ENCODE measurements at regions not wholly inside any gene's neighbourhood (a gene's known extent, or its start where the extent isn't known, plus 50 kb on each side); places are given as distances from the start of the nearest gene placed in this dataset.

GRCh38 chr6:113623129-113623528 lies 234.0 kb upstream of the MARCKS start:
- ATAC-seq (no peak), DNase-seq (ENCODE audit: low read depth, low spot score) (no peak)
- no peak overlapping the region for H3K4me3 ChIP-seq (ENCODE audit: low read depth in 2 of 2, low read length in 2 of 2)
- no peaks in the 10 kb centered on the region for H3K36me3 ChIP-seq (ENCODE audit: control insufficient read depth, insufficient read depth, low read length)
- no peak for TF ChIP-seq SIN3A (IDR thresholded peaks at IDR 0.05; ENCODE audit: borderline replicate concordance, insufficient read depth, low read depth, low read length)
- no peak for TF ChIP-seq CTCF (IDR thresholded peaks at IDR 0.05)
- no peak for TF ChIP-seq TCF7L2 (IDR thresholded peaks at IDR 0.05; ENCODE audit: low read depth, low read length)
- no peak for TF ChIP-seq POLR2AphosphoS5 (IDR thresholded peaks at IDR 0.05; ENCODE audit: low read depth, low read length)
- TF ChIP-seq REST (IDR thresholded peaks at IDR 0.05; ENCODE audit: insufficient read depth in 1 of 2, low read depth in 2 of 2, low read length in 1 of 2): no peak
- H3K27me3 ChIP-seq (ENCODE audit: control insufficient read depth, insufficient read depth, low read length): peaks cover 3% of the 10 kb centered on the region; the same call in 1 of the 2 replicates
- no peak overlapping the region for H3K27ac ChIP-seq (ENCODE audit: low read length)
- intact Hi-C loops (cut with micrococcal nuclease; ENCODE audit: unreplicated experiment) (no loop called here), in situ Hi-C loops (cut with HindIII; ENCODE audit: low pct_unique_long_range_greater_than_20kb, low sequenced_read_pairs) (no loop called here)
- POLR2A ChIA-PET: no interaction called here
- H3K9me3 ChIP-seq (ENCODE audit: control insufficient read depth, insufficient read depth, low read depth, low read length): no peaks in the 10 kb centered on the region
- H3K4me1 ChIP-seq (ENCODE audit: control insufficient read depth, insufficient read depth, low read length): no peaks in the 10 kb centered on the region
- no TSS peak for BruUV-seq (replicated peaks)
- CTCF ChIA-PET: no interaction called here

- ChIA-PET CTCF (no interaction called here), POLR2A (no interaction called here)
- intact Hi-C loops (cut with micrococcal nuclease; ENCODE audit: unreplicated experiment): no loop called here
These were observed 231.3 kb upstream of the MARCKS start for GRCh38 chr6:113625850-113626249.

More at GRCh38 chr6:113625850-113626249, 231.3 kb upstream of the MARCKS start:
- no peak overlapping the region for H3K4me3 ChIP-seq (ENCODE audit: low read depth in 2 of 2, low read length in 2 of 2)
- no peaks in the 10 kb centered on the region for H3K9me3 ChIP-seq (ENCODE audit: control insufficient read depth, insufficient read depth, low read depth, low read length)
- ATAC-seq (no peak), DNase-seq (ENCODE audit: low read depth, low spot score) (no peak)
- H3K27me3 ChIP-seq (ENCODE audit: control insufficient read depth, insufficient read depth, low read length): no peaks in the 10 kb centered on the region
- no peaks in the 10 kb centered on the region for H3K36me3 ChIP-seq (ENCODE audit: control insufficient read depth, insufficient read depth, low read length)
- H3K27ac ChIP-seq (ENCODE audit: low read length): no peak overlapping the region
- no TSS peak for BruUV-seq (replicated peaks)
- in situ Hi-C loops (cut with HindIII; ENCODE audit: low pct_unique_long_range_greater_than_20kb, low sequenced_read_pairs): no loop called here
- TF ChIP-seq CTCF (IDR thresholded peaks at IDR 0.05) (no peak), SIN3A (IDR thresholded peaks at IDR 0.05; ENCODE audit: borderline replicate concordance, insufficient read depth, low read depth, low read length) (no peak), POLR2AphosphoS5 (IDR thresholded peaks at IDR 0.05; ENCODE audit: low read depth, low read length) (no peak), TCF7L2 (IDR thresholded peaks at IDR 0.05; ENCODE audit: low read depth, low read length) (no peak), REST (IDR thresholded peaks at IDR 0.05; ENCODE audit: insufficient read depth in 1 of 2, low read depth in 2 of 2, low read length in 1 of 2) (no peak)
- no peaks in the 10 kb centered on the region for H3K4me1 ChIP-seq (ENCODE audit: control insufficient read depth, insufficient read depth, low read length)
